Body of pancreas (tissue), 4 donors: ENCODE measurements at regions not wholly inside any gene's neighbourhood (a gene's known extent, or its start where the extent isn't known, plus 50 kb on each side); places are given as distances from the start of the nearest gene placed in this dataset.

Experiments
- ATAC-seq: fragments of 150-250 bp; one replicate; pipeline ENCODE4 v1.9.1; 2016
- DNase-seq, 4 donors: peaks; one replicate each; pipeline ENCODE4 v3.0.0-alpha.2; 2019
- H3K27ac ChIP-seq, 4 donors: fragments of 200-600 bp; sonication (generic); 1 replicate in 3 of 4; 2 replicates in 1 of 4; pipeline versions ENCODE4 v1.5.1 to v1.6.1; 2016 to 2019; ENCODE audit warnings: mild to moderate bottlenecking in 1 of 4, mixed read lengths in 1 of 4, moderate library complexity in 1 of 4
- H3K27me3 ChIP-seq, 2 donors: fragments of 200-600 bp; sonication (generic); one replicate each; pipeline ENCODE4 v1.6.0; 2016; ENCODE audit warnings: mild to moderate bottlenecking in 1 of 2
- H3K36me3 ChIP-seq, 2 donors: fragments of 200-600 bp; sonication (generic); replicated peaks in 1 of 2; 2 replicates each; pipeline ENCODE4 v1.5.1; 2016; ENCODE audit warnings: low read depth in 2 of 2; ENCODE audit not compliant: insufficient read depth in 1 of 2
- H3K4me1 ChIP-seq: fragments of 200-600 bp; sonication (generic); one replicate; pipeline ENCODE4 v1.6.0; 2016
- H3K4me3 ChIP-seq, 2 donors: fragments of 200-600 bp; sonication (generic); 1 replicate in 1 of 2; 2 replicates in 1 of 2; pipeline ENCODE4 v1.5.1; 2016 to 2019
- H3K9me3 ChIP-seq, 3 donors: fragments of 200-600 bp; sonication (generic); 1 replicate in 2 of 3; 2 replicates in 1 of 3; pipeline ENCODE4 v1.5.1; 2016
- POLR2A ChIP-seq, 3 donors: fragments of 450-650 bp; IDR thresholded peaks; one replicate each; pipeline ENCODE4 v1.6.1; 2016; ENCODE audit warnings: antibody characterized with exemption in 3 of 3, mild to moderate bottlenecking in 2 of 3
- WGBS, 2 donors: methylation state at CpG; one replicate each; pipeline ENCODE4 v1.1.5; 2017; 5-methylcytosine and 5-hydroxymethylcytosine counted together
- intact Hi-C: fragments of 100-400 bp; cut with DNase I; formaldehyde crosslinking; loops from one replicate; pipeline ENCODE4 v1.15.1; 2023
- TF ChIP-seq, protein P1 (sequence below), 7 experiments: fragments of 450-650 bp in 4 of 7; fragments of 200-600 bp in 3 of 7; sonication (generic) in 3 of 7; IDR thresholded peaks; one replicate each; pipeline ENCODE4 v1.5.1; 2016 to 2019; ENCODE audit warnings: antibody characterized with exemption in 7 of 7

DNA sequence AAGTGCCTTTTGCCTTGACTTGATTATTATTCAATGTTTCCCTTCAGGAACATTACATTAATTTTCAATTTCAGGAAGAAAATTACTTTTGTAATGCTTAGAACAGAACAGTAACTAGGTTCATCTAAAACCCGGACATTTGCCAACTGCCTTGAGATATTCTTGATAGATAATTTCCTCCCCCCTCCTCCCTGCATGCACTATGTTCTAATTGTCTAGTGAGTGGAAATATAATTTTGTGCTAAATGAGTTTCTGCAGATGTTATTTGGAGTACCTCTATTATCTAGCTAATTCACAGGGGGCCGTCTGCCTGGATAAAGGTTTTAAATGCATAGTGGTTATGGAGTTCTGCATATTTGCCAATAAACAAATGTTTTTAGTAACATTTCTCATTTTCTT lies 200.3 kb upstream of the SLC39A10 start:
- intact Hi-C loops: no loop called here
- ATAC-seq (no peak), DNase-seq (no peak)
- 62% methylated on average over 2 of the region's 2 CpGs for WGBS, 2 donors
- no peaks in the 10 kb centered on the region for H3K4me1 ChIP-seq
- no peak overlapping the region for H3K4me3 ChIP-seq
- H3K36me3 ChIP-seq: no peaks in the 10 kb centered on the region
- H3K9me3 ChIP-seq: no peaks in the 10 kb centered on the region
- H3K27ac ChIP-seq: no peak overlapping the region
- no peak for TF ChIP-seq POLR2A (IDR thresholded peaks at IDR 0.05)
- TF ChIP-seq, protein P1, sequence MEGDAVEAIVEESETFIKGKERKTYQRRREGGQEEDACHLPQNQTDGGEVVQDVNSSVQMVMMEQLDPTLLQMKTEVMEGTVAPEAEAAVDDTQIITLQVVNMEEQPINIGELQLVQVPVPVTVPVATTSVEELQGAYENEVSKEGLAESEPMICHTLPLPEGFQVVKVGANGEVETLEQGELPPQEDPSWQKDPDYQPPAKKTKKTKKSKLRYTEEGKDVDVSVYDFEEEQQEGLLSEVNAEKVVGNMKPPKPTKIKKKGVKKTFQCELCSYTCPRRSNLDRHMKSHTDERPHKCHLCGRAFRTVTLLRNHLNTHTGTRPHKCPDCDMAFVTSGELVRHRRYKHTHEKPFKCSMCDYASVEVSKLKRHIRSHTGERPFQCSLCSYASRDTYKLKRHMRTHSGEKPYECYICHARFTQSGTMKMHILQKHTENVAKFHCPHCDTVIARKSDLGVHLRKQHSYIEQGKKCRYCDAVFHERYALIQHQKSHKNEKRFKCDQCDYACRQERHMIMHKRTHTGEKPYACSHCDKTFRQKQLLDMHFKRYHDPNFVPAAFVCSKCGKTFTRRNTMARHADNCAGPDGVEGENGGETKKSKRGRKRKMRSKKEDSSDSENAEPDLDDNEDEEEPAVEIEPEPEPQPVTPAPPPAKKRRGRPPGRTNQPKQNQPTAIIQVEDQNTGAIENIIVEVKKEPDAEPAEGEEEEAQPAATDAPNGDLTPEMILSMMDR (IDR thresholded peaks at IDR 0.05): no peak
- no peaks in the 10 kb centered on the region for H3K27me3 ChIP-seq

- intact Hi-C loops: no loop called here
- Histone ChIP-seq H3K36me3 (no peaks in the 10 kb centered on the region), H3K27me3 (no peaks in the 10 kb centered on the region), H3K4me3 (no peak overlapping the region), H3K9me3 (no peaks in the 10 kb centered on the region), H3K4me1 (no peaks in the 10 kb centered on the region), H3K27ac (no peak overlapping the region)
- whole genome bisulfite sequencing, 2 donors: 74 to 77% methylated on average over 4 of the region's 4 CpGs
- TF ChIP-seq, protein P1 (IDR thresholded peaks at IDR 0.05): no peak
- TF ChIP-seq POLR2A (IDR thresholded peaks at IDR 0.05): no peak
- no peak for DNase-seq
- ATAC-seq: no peak
Measured at GRCh38 chr2:195451160-195451559, 205.9 kb upstream of the SLC39A10 start.

GRCh38 chr2:195450552-195451113 lies 206.4 kb upstream of the SLC39A10 start:
- H3K4me3 ChIP-seq: no peak overlapping the region
- DNase-seq (no peak), ATAC-seq (no peak)
- WGBS, 2 donors: 52 to 56% methylated on average over 3 of the region's 3 CpGs
- no peaks in the 10 kb centered on the region for H3K9me3 ChIP-seq
- TF ChIP-seq, protein P1 (IDR thresholded peaks at IDR 0.05): no peak
- no peak for TF ChIP-seq POLR2A (IDR thresholded peaks at IDR 0.05)
- no peak overlapping the region for H3K27ac ChIP-seq
- intact Hi-C loops: no loop called here
- no peaks in the 10 kb centered on the region for H3K4me1 ChIP-seq
- H3K36me3 ChIP-seq: no peaks in the 10 kb centered on the region
- no peaks in the 10 kb centered on the region for H3K27me3 ChIP-seq

GRCh38 chr2:195447323-195447975 lies 209.6 kb upstream of the SLC39A10 start:
- 61 to 65% methylated on average over 5 of the region's 5 CpGs for WGBS, 2 donors
- Histone ChIP-seq H3K36me3 (no peaks in the 10 kb centered on the region), H3K27me3 (no peaks in the 10 kb centered on the region), H3K27ac (no peak overlapping the region), H3K4me3 (no peak overlapping the region), H3K4me1 (no peaks in the 10 kb centered on the region), H3K9me3 (peaks cover 0 to 4% (median 0%) of the 10 kb centered on the region in 3 donors)
- ATAC-seq: no peak
- DNase-seq: no peak
- intact Hi-C loops: no loop called here
- no peak for TF ChIP-seq POLR2A (IDR thresholded peaks at IDR 0.05)
- TF ChIP-seq, protein P1 (IDR thresholded peaks at IDR 0.05): no peak

DNA sequence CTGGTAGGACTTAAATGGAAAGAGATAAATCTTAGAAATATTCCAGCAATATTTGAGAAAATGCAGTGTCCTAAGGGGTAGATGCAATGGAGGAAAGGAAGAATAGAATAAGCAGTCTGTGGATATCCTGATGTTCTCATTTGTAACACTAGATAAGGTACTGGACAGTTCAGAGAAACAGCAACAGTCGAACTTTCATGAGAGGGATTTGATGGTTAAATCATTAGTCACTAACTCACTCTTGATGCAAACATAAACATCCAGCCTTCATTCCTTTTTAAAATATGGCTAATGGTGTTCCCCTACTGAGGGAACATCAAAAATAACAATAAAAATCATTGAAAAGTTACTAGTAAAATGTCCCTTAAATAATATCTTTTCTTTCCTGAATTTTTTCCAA lies 211.4 kb upstream of the SLC39A10 start:
- Histone ChIP-seq H3K36me3 (no peaks in the 10 kb centered on the region), H3K4me3 (no peak overlapping the region), H3K9me3 (peaks cover 0 to 8% (median 0%) of the 10 kb centered on the region in 3 donors), H3K27ac (no peak overlapping the region), H3K4me1 (no peaks in the 10 kb centered on the region), H3K27me3 (no peaks in the 10 kb centered on the region)
- ATAC-seq (no peak), DNase-seq (no peak)
- intact Hi-C loops: no loop called here
- 33 to 38% methylated on average over 1 of the region's 1 CpG for WGBS, 2 donors
- no peak for TF ChIP-seq POLR2A (IDR thresholded peaks at IDR 0.05)
- TF ChIP-seq, protein P1 (IDR thresholded peaks at IDR 0.05): no peak
